ENCODE measurements at regions not wholly inside any gene's neighbourhood (a gene's known extent, or its start where the extent isn't known, plus 50 kb on each side); places are given as distances from the start of the nearest gene placed in this dataset.

DNA sequence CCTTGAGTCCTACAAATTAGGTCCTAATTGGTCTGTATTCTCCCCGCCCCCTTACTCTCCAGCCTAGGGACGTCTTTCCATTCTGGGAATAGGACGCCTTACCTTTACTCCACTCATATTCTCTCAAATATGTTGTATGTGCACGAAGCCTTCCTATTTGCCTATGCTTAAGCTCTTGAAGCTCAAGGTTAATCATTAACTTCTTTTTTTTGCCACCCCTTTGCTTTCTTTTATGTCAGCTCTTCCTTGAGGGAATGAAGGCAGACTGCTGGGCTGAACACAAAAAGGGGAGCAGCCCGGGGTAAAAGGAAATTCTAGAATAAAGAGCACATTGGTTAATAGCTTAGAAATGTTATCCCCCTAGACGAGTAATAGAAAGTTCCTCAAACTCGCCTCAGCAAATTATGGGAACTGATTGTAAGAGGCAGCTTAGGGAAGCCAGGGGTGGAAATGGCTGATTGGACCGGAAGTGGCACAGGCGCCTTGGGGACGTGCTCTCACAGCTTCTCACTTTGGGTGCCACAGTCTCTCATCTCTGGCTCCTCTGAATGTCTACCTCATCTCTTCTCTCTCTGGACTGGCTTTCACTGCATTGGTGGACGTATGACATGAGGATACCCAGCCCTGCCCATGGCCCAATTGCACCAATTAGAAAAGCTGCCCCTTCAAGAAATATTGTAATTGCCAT lies 122.3 kb upstream of the IL12B start:
- DNase-seq (ENCODE audit: low read depth) = peak; percentile 27
- TF ChIP-seq POLR2A (IDR thresholded peaks at IDR 0.05; ENCODE audit: extremely low read depth, insufficient read length) (no peak), MYC (IDR thresholded peaks at IDR 0.05; ENCODE audit: low read depth, low read length) (no peak)
- TF ChIP-seq, protein P1, sequence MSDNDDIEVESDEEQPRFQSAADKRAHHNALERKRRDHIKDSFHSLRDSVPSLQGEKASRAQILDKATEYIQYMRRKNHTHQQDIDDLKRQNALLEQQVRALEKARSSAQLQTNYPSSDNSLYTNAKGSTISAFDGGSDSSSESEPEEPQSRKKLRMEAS (IDR thresholded peaks at IDR 0.05; ENCODE audit: low read depth, low read length) = no peak
- TF ChIP-seq, protein P2, sequence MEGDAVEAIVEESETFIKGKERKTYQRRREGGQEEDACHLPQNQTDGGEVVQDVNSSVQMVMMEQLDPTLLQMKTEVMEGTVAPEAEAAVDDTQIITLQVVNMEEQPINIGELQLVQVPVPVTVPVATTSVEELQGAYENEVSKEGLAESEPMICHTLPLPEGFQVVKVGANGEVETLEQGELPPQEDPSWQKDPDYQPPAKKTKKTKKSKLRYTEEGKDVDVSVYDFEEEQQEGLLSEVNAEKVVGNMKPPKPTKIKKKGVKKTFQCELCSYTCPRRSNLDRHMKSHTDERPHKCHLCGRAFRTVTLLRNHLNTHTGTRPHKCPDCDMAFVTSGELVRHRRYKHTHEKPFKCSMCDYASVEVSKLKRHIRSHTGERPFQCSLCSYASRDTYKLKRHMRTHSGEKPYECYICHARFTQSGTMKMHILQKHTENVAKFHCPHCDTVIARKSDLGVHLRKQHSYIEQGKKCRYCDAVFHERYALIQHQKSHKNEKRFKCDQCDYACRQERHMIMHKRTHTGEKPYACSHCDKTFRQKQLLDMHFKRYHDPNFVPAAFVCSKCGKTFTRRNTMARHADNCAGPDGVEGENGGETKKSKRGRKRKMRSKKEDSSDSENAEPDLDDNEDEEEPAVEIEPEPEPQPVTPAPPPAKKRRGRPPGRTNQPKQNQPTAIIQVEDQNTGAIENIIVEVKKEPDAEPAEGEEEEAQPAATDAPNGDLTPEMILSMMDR (IDR thresholded peaks at IDR 0.05; ENCODE audit: low read depth, low read length) = no peak

DNA sequence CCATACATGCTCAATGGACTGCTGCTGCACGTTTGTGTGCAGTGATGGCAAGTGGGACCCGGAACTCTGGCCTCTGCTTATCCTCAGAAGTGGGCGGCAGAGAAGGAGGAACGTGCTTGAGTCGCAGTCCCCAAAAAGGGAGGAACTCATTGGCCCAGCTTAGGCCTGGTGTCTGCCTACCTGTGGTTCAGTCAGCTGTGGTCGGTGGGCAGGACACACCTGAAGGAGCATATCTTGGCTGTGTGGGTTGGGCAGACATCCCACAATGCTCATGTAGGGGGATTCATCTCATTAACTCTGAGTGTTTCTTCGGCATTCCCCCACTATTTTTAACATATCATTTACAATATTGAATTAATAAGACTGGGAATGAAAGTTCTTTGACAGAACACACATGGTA lies 122.9 kb upstream of the IL12B start:
- TF ChIP-seq, protein P1 (IDR thresholded peaks at IDR 0.05; ENCODE audit: low read depth, low read length) = no peak
- TF ChIP-seq, protein P2 (IDR thresholded peaks at IDR 0.05; ENCODE audit: low read depth, low read length) = no peak
- no peak for TF ChIP-seq POLR2A (IDR thresholded peaks at IDR 0.05; ENCODE audit: extremely low read depth, insufficient read length)
- TF ChIP-seq MYC (IDR thresholded peaks at IDR 0.05; ENCODE audit: low read depth, low read length) = no peak
- H3K4me3 ChIP-seq (ENCODE audit: low read depth, low read length) = no peak overlapping the region
- no peak for DNase-seq (ENCODE audit: low read depth)

More for the DNA sequence above, 122.3 kb upstream of the IL12B start:
- no peak overlapping the region for H3K4me3 ChIP-seq (ENCODE audit: low read depth, low read length)

DNA sequence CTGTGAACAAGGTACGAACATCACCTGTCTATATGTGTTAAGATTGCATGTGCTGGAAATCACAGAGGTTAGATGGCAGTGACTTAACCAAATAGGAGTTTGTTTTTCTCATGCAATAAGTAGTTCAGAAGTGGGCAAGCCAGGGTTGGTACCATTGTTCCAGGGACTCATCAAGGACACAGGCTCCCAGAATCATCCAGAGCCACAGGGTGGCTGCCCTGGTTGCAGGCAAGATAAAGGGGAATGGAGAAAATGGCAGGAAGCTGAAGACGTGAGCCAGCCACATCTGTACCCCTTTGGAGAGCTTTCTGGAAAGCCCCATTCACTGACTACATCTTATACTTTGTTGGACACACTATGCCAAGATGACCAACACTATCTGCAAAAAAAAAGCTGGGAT lies 126.0 kb upstream of the IL12B start:
- TF ChIP-seq, protein P2 (IDR thresholded peaks at IDR 0.05; ENCODE audit: low read depth, low read length) = no peak
- TF ChIP-seq MYC (IDR thresholded peaks at IDR 0.05; ENCODE audit: low read depth, low read length) (no peak), POLR2A (IDR thresholded peaks at IDR 0.05; ENCODE audit: extremely low read depth, insufficient read length) (no peak)
- TF ChIP-seq, protein P1 (IDR thresholded peaks at IDR 0.05; ENCODE audit: low read depth, low read length) = no peak
- no peak overlapping the region for H3K4me3 ChIP-seq (ENCODE audit: low read depth, low read length)
- no peak for DNase-seq (ENCODE audit: low read depth)

DNA sequence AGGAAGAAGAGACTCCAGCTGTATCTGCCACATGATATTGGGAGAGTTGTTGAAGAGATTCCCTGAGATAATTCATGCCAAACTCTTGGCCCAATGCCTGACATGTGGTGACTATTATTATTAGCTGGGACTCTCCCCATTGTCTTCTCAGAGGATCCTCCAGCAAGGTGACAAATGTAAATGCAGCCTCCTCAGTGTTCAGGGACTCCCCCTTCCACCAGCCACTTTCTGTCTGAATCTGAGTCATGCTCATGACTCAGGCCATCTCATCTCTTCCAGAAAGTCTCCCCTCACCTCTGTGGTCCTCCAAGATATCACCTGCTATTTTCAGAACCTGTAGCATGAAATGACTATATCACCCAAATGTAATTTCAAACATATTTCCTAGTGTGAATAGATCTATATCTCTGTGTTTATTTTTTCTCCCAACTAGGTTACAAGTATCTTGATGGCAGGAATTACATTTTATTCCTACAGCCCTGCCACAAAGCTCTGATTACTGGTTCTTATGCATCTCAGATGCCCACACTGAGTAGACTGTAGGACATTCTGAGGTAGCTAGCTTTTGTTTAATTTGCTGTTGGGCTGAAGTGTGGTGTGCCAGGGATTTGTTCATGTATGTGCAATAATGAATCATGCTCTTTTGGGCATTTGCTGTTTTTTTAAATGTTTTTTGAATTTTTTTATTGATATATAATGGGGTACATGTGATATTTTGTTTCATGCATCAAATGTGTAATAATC lies 126.6 kb upstream of the IL12B start:
- no peak for DNase-seq (ENCODE audit: low read depth)
- TF ChIP-seq MYC (IDR thresholded peaks at IDR 0.05; ENCODE audit: low read depth, low read length) (no peak), POLR2A (IDR thresholded peaks at IDR 0.05; ENCODE audit: extremely low read depth, insufficient read length) (no peak)
- TF ChIP-seq, protein P2 (IDR thresholded peaks at IDR 0.05; ENCODE audit: low read depth, low read length) = no peak
- TF ChIP-seq, protein P1 (IDR thresholded peaks at IDR 0.05; ENCODE audit: low read depth, low read length) = no peak
- no peak overlapping the region for H3K4me3 ChIP-seq (ENCODE audit: low read depth, low read length)

DNA sequence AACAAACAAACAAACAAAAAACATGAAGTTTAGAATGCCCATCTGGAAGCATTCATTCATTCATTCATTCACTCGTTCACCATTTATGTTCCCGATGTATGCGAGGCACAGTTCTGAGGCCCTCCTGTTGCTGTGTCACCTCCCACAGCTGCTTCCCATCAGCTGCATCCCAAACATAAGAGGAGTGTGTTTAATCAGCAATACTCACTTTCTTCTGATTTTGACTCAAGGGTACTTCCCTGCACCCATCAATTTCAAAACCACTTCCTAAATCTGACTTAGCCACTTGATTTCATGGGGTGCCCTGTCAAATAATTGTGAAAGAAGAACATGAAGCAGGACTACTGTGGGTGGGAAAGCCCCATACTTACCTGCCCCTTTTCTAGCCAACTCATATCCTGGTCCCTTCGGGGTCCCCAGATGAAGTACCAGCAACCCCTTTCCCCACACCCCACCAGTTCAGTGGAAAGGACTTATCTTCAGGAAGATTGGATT lies 128.0 kb upstream of the IL12B start:
- DNase-seq (ENCODE audit: low read depth) = peak; percentile 15
- no peak overlapping the region for H3K4me3 ChIP-seq (ENCODE audit: low read depth, low read length)

More for the DNA sequence above, 128.0 kb upstream of the IL12B start:
- TF ChIP-seq, protein P2 (IDR thresholded peaks at IDR 0.05; ENCODE audit: low read depth, low read length) = no peak
- TF ChIP-seq, protein P1 (IDR thresholded peaks at IDR 0.05; ENCODE audit: low read depth, low read length) = no peak
- no peak for TF ChIP-seq MYC (IDR thresholded peaks at IDR 0.05; ENCODE audit: low read depth, low read length)
- TF ChIP-seq POLR2A (IDR thresholded peaks at IDR 0.05; ENCODE audit: extremely low read depth, insufficient read length) = no peak
